ENCODE measurements at regions not wholly inside any gene's neighbourhood (a gene's known extent, or its start where the extent isn't known, plus 50 kb on each side); places are given as distances from the start of the nearest gene placed in this dataset.

DNA sequence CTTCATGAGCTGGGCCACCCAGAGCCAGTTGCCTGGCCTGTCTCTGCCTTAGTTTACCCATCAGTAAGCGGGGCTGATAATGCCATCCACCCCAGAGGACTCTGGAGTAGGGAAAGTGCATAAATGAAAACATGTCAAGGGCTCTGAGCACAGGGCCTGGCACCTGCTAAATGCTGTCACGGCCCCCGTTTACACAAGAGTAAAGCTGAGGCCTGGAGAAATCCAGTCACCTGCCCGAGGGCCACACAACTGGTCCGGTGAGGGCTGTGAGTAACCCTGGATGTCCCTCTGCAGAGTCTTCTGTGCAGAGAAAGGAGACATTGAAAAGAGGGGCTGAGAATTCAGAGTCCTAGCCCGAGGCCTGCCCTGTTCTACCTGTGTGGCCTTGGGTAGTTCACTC is 110.6 kb upstream of the ANO1 start:
- Histone ChIP-seq H3K36me3 (ENCODE audit: control insufficient read depth, insufficient read depth, low read length) (no peaks in the 10 kb centered on the region), H3K27me3 (replicated peaks; ENCODE audit: control insufficient read depth, insufficient read depth, low read length) (no peaks in the 10 kb centered on the region), H3K4me3 (replicated peaks; ENCODE audit: low read depth, low read length) (no peak overlapping the region)
- DNase-seq (ENCODE audit: extremely low read depth, insufficient read length), result no peak
- TF ChIP-seq, protein P1, sequence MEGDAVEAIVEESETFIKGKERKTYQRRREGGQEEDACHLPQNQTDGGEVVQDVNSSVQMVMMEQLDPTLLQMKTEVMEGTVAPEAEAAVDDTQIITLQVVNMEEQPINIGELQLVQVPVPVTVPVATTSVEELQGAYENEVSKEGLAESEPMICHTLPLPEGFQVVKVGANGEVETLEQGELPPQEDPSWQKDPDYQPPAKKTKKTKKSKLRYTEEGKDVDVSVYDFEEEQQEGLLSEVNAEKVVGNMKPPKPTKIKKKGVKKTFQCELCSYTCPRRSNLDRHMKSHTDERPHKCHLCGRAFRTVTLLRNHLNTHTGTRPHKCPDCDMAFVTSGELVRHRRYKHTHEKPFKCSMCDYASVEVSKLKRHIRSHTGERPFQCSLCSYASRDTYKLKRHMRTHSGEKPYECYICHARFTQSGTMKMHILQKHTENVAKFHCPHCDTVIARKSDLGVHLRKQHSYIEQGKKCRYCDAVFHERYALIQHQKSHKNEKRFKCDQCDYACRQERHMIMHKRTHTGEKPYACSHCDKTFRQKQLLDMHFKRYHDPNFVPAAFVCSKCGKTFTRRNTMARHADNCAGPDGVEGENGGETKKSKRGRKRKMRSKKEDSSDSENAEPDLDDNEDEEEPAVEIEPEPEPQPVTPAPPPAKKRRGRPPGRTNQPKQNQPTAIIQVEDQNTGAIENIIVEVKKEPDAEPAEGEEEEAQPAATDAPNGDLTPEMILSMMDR (IDR thresholded peaks at IDR 0.05; ENCODE audit: insufficient read depth, low read length, poor library complexity, severe bottlenecking), result no peak

DNA sequence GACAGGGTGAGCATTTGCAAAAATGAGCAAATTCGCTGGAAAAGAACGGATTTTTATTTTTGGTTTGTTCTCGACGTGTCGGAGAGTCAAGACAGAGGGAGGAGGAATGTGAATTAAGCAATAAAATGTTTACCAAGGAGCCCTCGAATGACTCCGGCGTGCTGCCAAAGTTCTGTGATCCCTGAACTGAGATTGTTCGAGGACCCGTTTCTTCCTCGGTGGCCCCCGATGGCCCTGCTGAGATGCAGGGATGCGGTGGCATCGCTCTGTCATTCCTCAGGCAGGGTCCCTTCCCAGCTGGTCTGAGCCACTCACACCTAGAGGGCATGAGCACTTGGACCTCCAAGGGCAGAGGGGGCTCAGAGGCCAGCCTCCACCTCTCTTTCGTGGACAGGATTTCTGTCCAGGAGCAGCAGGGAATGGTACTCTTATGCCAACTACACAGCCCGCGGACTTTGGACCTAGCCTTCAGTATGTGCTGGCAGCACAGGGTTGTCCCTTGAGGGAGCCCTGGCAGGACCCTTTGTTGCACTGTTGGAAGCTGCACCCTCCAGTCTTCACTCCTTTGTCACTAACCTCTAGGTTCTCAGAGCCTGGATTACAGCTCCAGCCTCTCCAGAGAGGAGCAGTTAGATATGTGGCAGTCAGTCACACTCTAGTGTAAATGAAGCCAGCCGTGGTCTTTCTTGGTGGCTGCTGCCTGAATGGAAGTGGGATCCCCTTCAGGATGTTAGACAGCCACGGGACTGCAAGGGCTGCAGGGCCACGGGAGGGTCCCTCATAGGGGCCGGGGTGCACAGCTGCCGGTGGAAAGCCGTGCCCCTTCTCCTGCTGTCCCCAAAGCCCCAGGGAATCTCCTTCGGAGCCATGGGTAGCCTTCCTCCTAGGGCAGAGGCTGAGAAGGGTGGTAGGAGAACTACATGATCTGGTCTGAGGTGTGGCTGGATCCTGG is 109.4 kb upstream of the ANO1 start:
- no peak for DNase-seq (ENCODE audit: extremely low read depth, insufficient read length)
- Histone ChIP-seq H3K27me3 (replicated peaks; ENCODE audit: control insufficient read depth, insufficient read depth, low read length) (no peaks in the 10 kb centered on the region), H3K36me3 (ENCODE audit: control insufficient read depth, insufficient read depth, low read length) (no peaks in the 10 kb centered on the region), H3K4me3 (replicated peaks; ENCODE audit: low read depth, low read length) (no peak overlapping the region)
- TF ChIP-seq, protein P1 (IDR thresholded peaks at IDR 0.05; ENCODE audit: insufficient read depth, low read length, poor library complexity, severe bottlenecking), result no peak

DNA sequence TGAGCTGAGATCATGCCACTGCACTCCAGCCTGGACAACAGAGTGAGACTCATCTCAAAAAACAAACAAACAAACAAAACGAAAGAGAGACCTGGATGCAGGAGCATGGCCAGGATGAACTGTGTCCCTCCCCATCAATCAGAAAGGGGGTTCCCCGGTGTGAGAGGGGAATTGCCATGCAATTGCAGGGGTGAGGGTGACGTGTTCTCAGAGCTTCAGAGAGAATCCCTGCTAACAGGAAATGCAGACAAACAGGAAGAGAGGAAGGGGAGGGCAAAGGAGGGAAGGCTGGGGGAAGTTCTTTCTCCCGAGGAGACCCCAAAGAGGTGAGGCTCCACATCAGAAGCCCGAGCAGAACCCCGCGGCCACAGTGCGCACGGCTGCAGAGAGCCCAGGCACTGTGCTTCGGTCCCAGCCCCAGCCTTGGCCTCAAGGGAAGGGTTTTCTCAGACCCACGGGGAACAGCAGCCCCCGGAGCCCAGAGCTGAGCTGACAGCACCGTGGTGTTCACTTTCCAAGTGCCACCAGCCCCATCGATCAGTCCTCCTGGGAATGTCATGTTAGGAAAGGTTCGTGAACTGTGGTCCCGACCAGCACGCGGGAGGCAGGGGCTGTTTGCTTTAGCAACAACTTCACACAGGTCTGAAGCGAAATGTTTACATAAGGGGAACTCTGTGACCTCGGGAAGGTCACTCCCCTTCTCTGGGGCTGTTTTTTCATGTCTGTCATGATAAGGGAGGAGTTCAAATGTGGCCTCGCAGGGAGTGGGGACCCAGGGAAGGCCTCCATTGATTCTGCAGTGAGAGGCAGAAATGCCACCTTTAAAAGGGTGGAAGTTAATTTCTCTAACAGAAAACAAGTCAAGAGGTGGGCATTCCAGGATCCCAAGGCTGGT is 108.0 kb upstream of the ANO1 start:
- H3K4me3 ChIP-seq (replicated peaks; ENCODE audit: low read depth, low read length), result no peak overlapping the region
- H3K36me3 ChIP-seq (ENCODE audit: control insufficient read depth, insufficient read depth, low read length), result no peaks in the 10 kb centered on the region
- no peaks in the 10 kb centered on the region for H3K27me3 ChIP-seq (replicated peaks; ENCODE audit: control insufficient read depth, insufficient read depth, low read length)
- DNase-seq (ENCODE audit: extremely low read depth, insufficient read length), result no peak
- TF ChIP-seq, protein P1 (IDR thresholded peaks at IDR 0.05; ENCODE audit: insufficient read depth, low read length, poor library complexity, severe bottlenecking), result no peak

DNA sequence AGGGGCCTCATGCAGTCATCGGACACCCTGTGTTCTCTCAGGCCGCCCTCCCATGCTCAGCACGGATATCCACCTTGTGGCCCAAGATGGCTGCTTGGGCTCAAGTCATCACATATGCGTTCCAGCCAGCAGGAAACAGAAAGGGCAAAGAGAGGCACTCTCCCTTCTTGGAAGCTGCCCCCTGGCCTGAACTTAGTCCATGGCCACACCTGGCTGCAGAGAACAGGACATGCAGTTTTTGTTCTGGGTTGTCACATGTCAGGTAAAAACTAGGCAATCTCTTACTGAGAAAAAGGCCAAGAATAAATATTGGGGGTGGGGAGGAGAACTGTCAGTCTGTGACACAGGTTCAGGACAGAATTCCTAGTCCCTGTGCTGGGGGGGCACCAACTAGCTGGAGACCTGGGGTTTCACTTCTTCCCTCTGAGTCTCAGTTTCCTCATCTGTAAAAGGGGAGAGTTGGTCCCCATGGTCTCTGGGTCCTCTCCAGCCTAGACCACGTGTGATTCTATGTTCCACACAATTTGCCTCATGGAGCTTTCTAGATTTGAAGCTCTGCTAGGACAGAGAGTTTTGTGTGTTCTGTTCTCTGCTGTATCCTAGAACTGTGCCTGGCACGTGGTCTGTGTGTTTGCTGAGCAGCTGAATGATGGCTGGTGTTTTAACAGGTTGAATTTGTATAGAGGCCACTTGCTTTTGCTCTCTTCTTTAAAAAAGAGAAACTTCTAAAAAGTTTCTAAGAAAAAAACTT is 107.2 kb upstream of the ANO1 start:
- no peak for DNase-seq (ENCODE audit: extremely low read depth, insufficient read length)
- H3K36me3 ChIP-seq (ENCODE audit: control insufficient read depth, insufficient read depth, low read length), result no peaks in the 10 kb centered on the region
- no peaks in the 10 kb centered on the region for H3K27me3 ChIP-seq (replicated peaks; ENCODE audit: control insufficient read depth, insufficient read depth, low read length)
- TF ChIP-seq, protein P1 (IDR thresholded peaks at IDR 0.05; ENCODE audit: insufficient read depth, low read length, poor library complexity, severe bottlenecking), result no peak
- H3K4me3 ChIP-seq (replicated peaks; ENCODE audit: low read depth, low read length), result no peak overlapping the region

DNA sequence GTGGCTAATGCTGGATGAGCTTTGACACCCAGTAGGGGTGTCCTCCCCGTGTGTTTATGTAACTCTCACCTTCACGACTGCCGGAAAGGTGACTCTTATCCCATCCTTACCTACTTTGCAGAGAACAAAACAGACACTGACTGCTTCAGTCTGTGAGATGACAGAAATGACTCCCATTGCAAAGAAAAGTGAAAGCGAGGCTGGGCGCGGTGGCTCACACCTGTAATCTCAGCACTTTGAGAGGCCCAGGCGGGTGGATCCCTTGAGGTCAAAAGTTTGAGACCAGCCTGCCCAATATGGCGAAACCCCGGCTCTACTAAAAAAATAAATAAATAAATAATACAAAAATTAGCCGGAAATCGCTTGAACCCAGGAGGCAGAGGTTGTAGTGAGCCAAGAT is 106.4 kb upstream of the ANO1 start:
- Histone ChIP-seq H3K4me3 (replicated peaks; ENCODE audit: low read depth, low read length) (no peak overlapping the region), H3K27me3 (replicated peaks; ENCODE audit: control insufficient read depth, insufficient read depth, low read length) (no peaks in the 10 kb centered on the region), H3K36me3 (ENCODE audit: control insufficient read depth, insufficient read depth, low read length) (no peaks in the 10 kb centered on the region)
- DNase-seq (ENCODE audit: extremely low read depth, insufficient read length), result no peak
- TF ChIP-seq, protein P1 (IDR thresholded peaks at IDR 0.05; ENCODE audit: insufficient read depth, low read length, poor library complexity, severe bottlenecking), result no peak
